Brain microvascular endothelial cell (primary cell): ENCODE measurements at regions not wholly inside any gene's neighbourhood (a gene's known extent, or its start where the extent isn't known, plus 50 kb on each side); places are given as distances from the start of the nearest gene placed in this dataset.

ENCODE experiments used
- DNase-seq: peaks from one replicate; pipeline ENCODE4 v3.0.0-alpha.2; 2020
- H3K27ac ChIP-seq: fragments of 250-450 bp; sonication (Bioruptor Pico); 2 replicates; pipeline ENCODE4 v1.5.1; 2020; ENCODE audit warnings: mild to moderate bottlenecking, moderate library complexity
- H3K27me3 ChIP-seq: fragments of 250-450 bp; sonication (Bioruptor Pico); replicated peaks from 2 replicates; pipeline ENCODE4 v1.5.1; 2020; ENCODE audit warnings: mild to moderate bottlenecking
- H3K36me3 ChIP-seq: fragments of 250-450 bp; sonication (Bioruptor Pico); replicated peaks from 2 replicates; pipeline ENCODE4 v1.5.1; 2020; ENCODE audit warnings: mild to moderate bottlenecking
- H3K4me3 ChIP-seq: 2 replicates; pipeline ENCODE4 v1.5.1; 2011; ENCODE audit warnings: low read depth, mild to moderate bottlenecking, control low read depth, low read length, moderate library complexity
- CTCF ChIP-seq: IDR thresholded peaks from 2 replicates; pipeline ENCODE4 v1.5.1; 2011; ENCODE audit warnings: low read depth, mild to moderate bottlenecking, moderate library complexity, low read length, control low read depth, inconsistent platforms; ENCODE audit errors: missing control alignments
- in situ Hi-C: cut with HindIII; loops from 2 replicates; pipeline ENCODE4 v1.10.0; 2017; ENCODE audit warnings: low sequenced_read_pairs, low pct_ligation_motif_present

GRCh38 chr10:32131388-32131787 lies 75.2 kb upstream of the KIF5B start:
- Histone ChIP-seq H3K36me3 (no peaks in the 10 kb centered on the region), H3K27ac (no peak overlapping the region), H3K4me3 (no peak overlapping the region), H3K27me3 (no peaks in the 10 kb centered on the region)
- in situ Hi-C loops: no loop called here
- TF ChIP-seq CTCF: no peak
- DNase-seq: no peak

DNA sequence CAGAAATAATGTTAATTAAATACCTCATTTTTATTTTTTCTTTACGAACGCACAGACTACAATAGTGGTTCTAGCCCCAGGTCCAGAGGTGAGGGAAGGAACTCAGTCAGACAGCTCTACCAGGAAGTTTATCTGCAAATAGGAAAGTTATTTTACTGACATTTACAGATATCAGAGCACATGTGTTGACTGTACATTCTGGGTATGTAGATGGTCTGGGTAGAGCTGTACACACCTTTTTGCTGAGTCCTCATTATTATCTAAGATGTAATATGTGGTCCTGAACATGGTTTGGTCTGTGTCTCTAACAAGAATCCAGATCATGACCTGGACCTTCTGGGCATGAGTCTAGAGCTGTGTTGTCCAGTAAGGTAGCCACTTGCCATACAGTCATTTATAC lies 74.6 kb upstream of the KIF5B start:
- no peak overlapping the region for H3K4me3 ChIP-seq
- DNase-seq: no peak
- in situ Hi-C loops: no loop called here
- H3K36me3 ChIP-seq: no peaks in the 10 kb centered on the region
- no peak for TF ChIP-seq CTCF
- H3K27ac ChIP-seq: no peak overlapping the region
- no peaks in the 10 kb centered on the region for H3K27me3 ChIP-seq

DNA sequence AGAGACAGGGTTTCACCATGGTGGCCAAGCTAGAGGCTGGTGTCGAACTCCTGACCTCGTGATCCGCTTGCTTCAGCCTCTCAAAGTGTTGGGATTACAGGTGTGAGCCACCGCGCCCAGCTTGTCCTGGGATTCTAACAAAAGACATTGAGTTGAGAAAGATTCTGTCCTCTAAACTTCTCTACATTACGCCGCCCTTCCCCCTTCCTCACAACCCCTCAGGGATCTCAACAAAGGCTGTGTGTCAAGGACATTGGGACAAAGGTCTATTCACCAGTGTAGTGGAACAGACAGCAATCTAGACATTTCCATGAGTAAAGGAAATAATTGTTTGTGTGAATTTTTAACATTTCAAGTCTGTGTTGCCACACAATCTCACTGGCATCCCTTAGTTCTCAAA lies 68.8 kb upstream of the KIF5B start:
- no peaks in the 10 kb centered on the region for H3K36me3 ChIP-seq
- H3K27ac ChIP-seq: no peak overlapping the region
- H3K27me3 ChIP-seq: no peaks in the 10 kb centered on the region
- no peak overlapping the region for H3K4me3 ChIP-seq
- no peak for DNase-seq
- no peak for TF ChIP-seq CTCF
- in situ Hi-C loops: no loop called here

GRCh38 chr10:32123021-32123420 lies 66.8 kb upstream of the KIF5B start:
- no peak overlapping the region for H3K27ac ChIP-seq
- TF ChIP-seq CTCF: no peak
- no peak for DNase-seq
- in situ Hi-C loops: no loop called here
- no peaks in the 10 kb centered on the region for H3K27me3 ChIP-seq
- H3K4me3 ChIP-seq: no peak overlapping the region
- no peaks in the 10 kb centered on the region for H3K36me3 ChIP-seq

DNA sequence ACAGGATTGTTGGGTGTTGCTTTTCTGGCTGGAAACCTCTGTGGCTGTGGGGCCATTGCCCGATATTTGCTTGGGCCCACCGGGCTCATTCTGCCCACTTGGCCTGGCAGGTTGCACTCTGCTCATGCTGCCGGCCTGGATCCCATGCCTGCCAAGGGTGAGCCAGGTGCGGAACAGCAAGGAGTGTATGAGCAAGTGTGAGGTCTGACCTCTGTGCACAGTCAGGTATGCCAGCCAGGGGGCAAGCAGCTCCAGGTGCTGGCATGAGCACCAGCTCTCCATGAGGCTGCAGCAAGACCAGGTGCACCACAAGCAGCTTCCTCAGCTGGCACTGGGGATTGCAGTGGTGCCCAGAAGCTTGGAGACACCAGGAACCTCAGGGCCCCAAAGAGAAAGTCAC lies 65.4 kb upstream of the KIF5B start:
- no peaks in the 10 kb centered on the region for H3K27me3 ChIP-seq
- in situ Hi-C loops: no loop called here
- no peak overlapping the region for H3K27ac ChIP-seq
- no peak overlapping the region for H3K4me3 ChIP-seq
- no peak for TF ChIP-seq CTCF
- no peak for DNase-seq
- H3K36me3 ChIP-seq: no peaks in the 10 kb centered on the region

GRCh38 chr10:32120147-32120546 lies 63.9 kb upstream of the KIF5B start:
- Histone ChIP-seq H3K4me3 (no peak overlapping the region), H3K27me3 (no peaks in the 10 kb centered on the region), H3K27ac (no peak overlapping the region), H3K36me3 (no peaks in the 10 kb centered on the region)
- no peak for TF ChIP-seq CTCF
- no peak for DNase-seq
- in situ Hi-C loops: no loop called here
